Activated CD8-positive, alpha-beta T cell treated with anti-CD3 and anti-CD28 coated beads for 36 hours (primary cell): ENCODE measurements at regions not wholly inside any gene's neighbourhood (a gene's known extent, or its start where the extent isn't known, plus 50 kb on each side); places are given as distances from the start of the nearest gene placed in this dataset.

Experiments
- ATAC-seq: fragments of 200-7000 bp; cut with Tn5 transposase; one replicate; pipeline ENCODE4 v1.10.0; 2021; ENCODE audit warnings: mild to moderate bottlenecking, moderate library complexity
- CTCF ChIA-PET: fragments of 350-600 bp; sonication (Branson Sonifier 250); formaldehyde crosslinking; loops from one replicate; lab custom pipeline; 2021; ENCODE audit warnings: antibody characterized with exemption; lab: Charles Lee
- POLR2A ChIA-PET: fragments of 350-600 bp; sonication (Branson Sonifier 250); formaldehyde crosslinking; loops from one replicate; lab custom pipeline; 2021; ENCODE audit warnings: antibody characterized with exemption; lab: Charles Lee
- DNase-seq: peaks from one replicate; pipeline ENCODE4 v3.0.0-alpha.2; 2020
- H3K27ac Mint-ChIP-seq: one replicate; pipeline ENCODE4 v1.8.0; 2021; ENCODE audit warnings: mild to moderate bottlenecking, mixed read lengths
- H3K27me3 Mint-ChIP-seq: one replicate; pipeline ENCODE4 v1.8.0; 2021; ENCODE audit warnings: mixed read lengths
- H3K36me3 Mint-ChIP-seq: one replicate; pipeline ENCODE4 v1.8.0; 2021; ENCODE audit warnings: low read depth, mixed read lengths
- H3K4me1 Mint-ChIP-seq: one replicate; pipeline ENCODE4 v1.8.0; 2021; ENCODE audit warnings: low read depth, mixed read lengths
- H3K4me3 Mint-ChIP-seq: one replicate; pipeline ENCODE4 v1.8.0; 2021; ENCODE audit warnings: mild to moderate bottlenecking, moderate library complexity, mixed read lengths
- H3K9me3 Mint-ChIP-seq: one replicate; pipeline ENCODE4 v1.8.0; 2021; ENCODE audit warnings: mixed read lengths
- intact Hi-C: fragments of 100-400 bp; cut with micrococcal nuclease; formaldehyde crosslinking; loops from one replicate; pipeline ENCODE4 v1.10.0; 2022
- TF ChIP-seq, protein P1 (sequence below): fragments of 200-600 bp; IDR thresholded peaks from one replicate; pipeline ENCODE4 v1.8.0; 2022; ENCODE audit warnings: antibody characterized with exemption, mild to moderate bottlenecking

DNA sequence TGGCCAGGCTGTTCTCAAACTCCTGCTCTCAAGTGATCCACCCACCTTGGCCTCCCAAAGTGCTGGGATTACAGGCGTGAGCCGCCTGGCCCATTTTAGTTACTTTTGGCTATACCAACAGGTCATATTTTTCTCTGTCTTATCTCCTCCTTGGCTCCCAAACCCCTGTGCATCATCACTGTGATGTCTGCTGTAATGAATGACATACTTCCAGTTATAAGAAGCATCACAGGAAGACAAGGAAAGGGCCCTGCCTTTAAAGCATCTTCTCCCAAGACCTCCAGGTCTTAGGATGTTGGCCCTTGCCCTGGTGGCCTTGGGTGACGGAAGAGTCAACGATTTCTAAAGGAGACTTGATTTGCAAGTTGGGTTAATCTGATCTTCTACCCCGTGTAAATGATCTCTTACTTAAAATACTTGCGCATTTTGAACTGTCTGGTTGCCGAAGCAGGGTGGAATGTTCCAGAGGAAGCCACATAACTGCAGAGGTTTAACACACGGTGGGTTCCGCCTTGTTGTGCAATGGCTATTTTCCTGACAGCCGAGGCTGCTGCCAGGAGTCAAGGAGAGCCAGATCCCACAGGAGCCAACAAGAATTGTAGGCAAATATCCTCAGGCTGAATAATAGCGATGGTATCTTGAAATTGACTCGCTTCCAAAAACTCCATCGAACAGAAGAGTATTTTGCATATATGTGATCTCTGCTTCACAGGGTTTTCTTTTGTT is 55.7 kb upstream of the PLXNC1 start:
- ChIA-PET CTCF (interaction anchor here (3.2 to 3.8 kb wide), 2 partner anchors 8 to 10 kb away, joined by 18 read pairs; no protein-coding TSS in a partner anchor), POLR2A (interaction anchor here (0.6 kb wide), 1 partner anchor 922 kb away, joined by 3 read pairs; no protein-coding TSS in a partner anchor)
- Mint-ChIP-seq H3K4me3 (no peak overlapping the region), H3K36me3 (no peaks in the 10 kb centered on the region), H3K27ac (no peak overlapping the region), H3K9me3 (no peaks in the 10 kb centered on the region), H3K27me3 (peaks cover 6% of the 10 kb centered on the region), H3K4me1 (no peaks in the 10 kb centered on the region)
- ATAC-seq = no peak
- TF ChIP-seq, protein P1, sequence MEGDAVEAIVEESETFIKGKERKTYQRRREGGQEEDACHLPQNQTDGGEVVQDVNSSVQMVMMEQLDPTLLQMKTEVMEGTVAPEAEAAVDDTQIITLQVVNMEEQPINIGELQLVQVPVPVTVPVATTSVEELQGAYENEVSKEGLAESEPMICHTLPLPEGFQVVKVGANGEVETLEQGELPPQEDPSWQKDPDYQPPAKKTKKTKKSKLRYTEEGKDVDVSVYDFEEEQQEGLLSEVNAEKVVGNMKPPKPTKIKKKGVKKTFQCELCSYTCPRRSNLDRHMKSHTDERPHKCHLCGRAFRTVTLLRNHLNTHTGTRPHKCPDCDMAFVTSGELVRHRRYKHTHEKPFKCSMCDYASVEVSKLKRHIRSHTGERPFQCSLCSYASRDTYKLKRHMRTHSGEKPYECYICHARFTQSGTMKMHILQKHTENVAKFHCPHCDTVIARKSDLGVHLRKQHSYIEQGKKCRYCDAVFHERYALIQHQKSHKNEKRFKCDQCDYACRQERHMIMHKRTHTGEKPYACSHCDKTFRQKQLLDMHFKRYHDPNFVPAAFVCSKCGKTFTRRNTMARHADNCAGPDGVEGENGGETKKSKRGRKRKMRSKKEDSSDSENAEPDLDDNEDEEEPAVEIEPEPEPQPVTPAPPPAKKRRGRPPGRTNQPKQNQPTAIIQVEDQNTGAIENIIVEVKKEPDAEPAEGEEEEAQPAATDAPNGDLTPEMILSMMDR = no peak
- intact Hi-C loops = no loop called here
- DNase-seq = no peak

DNA sequence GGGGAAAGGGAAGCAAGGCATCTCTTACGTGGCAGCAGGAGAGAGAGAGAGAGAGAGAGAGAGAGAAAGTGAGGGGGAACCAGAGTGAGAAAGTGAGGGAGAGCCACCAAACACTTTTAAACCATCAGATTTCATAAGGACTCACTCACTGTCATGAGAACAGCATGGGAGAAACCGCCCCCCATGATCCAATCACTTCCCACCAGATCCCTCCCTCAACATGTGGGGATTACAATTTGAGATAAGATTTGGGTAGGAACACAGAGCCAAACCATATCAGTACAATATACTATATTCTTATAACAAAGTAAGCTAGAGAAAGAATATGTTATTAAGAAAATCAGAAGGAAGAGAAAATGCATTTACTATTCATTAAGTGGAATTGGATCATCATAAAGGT is 53.7 kb upstream of the PLXNC1 start:
- no peak overlapping the region for H3K4me3 Mint-ChIP-seq
- intact Hi-C loops = no loop called here
- ATAC-seq = no peak
- H3K27ac Mint-ChIP-seq = no peak overlapping the region
- ChIA-PET POLR2A (no interaction called here), CTCF (interaction anchor here (3.8 kb wide), 1 partner anchor 8 kb away, joined by 18 read pairs; no protein-coding TSS in a partner anchor)
- TF ChIP-seq, protein P1 = no peak
- DNase-seq = no peak
- peaks cover 4% of the 10 kb centered on the region for H3K4me1 Mint-ChIP-seq
- H3K9me3 Mint-ChIP-seq = no peaks in the 10 kb centered on the region
- H3K27me3 Mint-ChIP-seq = peaks cover 11% of the 10 kb centered on the region
- no peaks in the 10 kb centered on the region for H3K36me3 Mint-ChIP-seq

DNA sequence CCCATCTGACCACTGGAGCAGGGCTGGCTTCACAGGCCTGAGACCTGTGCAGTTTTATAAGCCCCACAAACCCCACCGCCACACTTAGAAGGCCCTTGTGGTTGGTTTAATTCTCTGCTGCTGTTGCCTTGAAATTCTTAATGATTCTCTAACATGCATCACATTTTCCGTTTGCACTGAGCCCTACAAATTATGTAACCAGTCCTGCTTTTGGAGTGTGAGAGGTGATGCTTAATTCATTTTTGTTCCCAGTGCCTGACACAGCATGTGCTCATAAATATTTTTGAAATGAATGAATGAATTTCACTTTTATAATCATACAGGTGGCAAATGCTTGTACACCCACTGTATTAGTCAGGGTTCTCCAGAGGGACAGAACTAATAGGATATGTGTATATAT is 52.8 kb upstream of the PLXNC1 start:
- no peaks in the 10 kb centered on the region for H3K9me3 Mint-ChIP-seq
- TF ChIP-seq, protein P1 = no peak
- H3K4me3 Mint-ChIP-seq = no peak overlapping the region
- DNase-seq (no peak), ATAC-seq (no peak)
- H3K27me3 Mint-ChIP-seq = peaks cover 13% of the 10 kb centered on the region
- H3K36me3 Mint-ChIP-seq = no peaks in the 10 kb centered on the region
- ChIA-PET CTCF (interaction anchor here (1.8 kb wide), 1 partner anchor 328 kb away, joined by 4 read pairs; no protein-coding TSS in a partner anchor), POLR2A (no interaction called here)
- intact Hi-C loops = no loop called here
- peaks cover 12% of the 10 kb centered on the region for H3K4me1 Mint-ChIP-seq
- H3K27ac Mint-ChIP-seq = no peak overlapping the region

DNA sequence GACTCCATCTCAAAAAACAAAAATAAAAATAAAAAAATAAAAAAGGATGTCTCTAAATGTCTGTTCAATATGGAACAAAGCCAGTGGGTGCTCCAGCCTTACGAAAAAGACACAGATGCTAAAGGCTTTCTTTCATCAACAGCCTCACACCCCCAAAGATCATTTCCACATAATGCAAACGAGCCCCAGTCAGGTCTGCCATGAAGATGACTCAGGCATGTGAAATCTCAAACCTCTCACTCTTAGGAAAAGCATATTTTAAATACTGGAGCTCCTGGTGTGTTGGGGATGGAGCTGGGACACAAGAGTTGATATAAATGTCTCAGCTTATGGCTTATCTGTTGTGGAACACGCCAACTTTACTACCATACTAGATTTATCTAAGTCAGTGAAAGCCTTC is 49.9 kb upstream of the PLXNC1 start:
- ChIA-PET POLR2A (interaction anchor here (0.7 kb wide), 1 partner anchor 206 kb away, joined by 3 read pairs; no protein-coding TSS in a partner anchor), CTCF (interaction anchor here (0.6 to 6.8 kb wide), 5 partner anchors 115 to 966 kb away, joined by 3 to 143 read pairs (median 4); partner anchors contain the start of gene SOCS2)
- Mint-ChIP-seq H3K9me3 (no peaks in the 10 kb centered on the region), H3K4me3 (no peak overlapping the region), H3K27me3 (peaks cover 13% of the 10 kb centered on the region), H3K36me3 (no peaks in the 10 kb centered on the region), H3K27ac (no peak overlapping the region), H3K4me1 (peaks cover 18% of the 10 kb centered on the region)
- intact Hi-C loops = no loop called here
- DNase-seq (no peak), ATAC-seq (no peak)
- TF ChIP-seq, protein P1 = no peak
